Lower lobe of right lung (tissue), 2 donors: ENCODE measurements at regions not wholly inside any gene's neighbourhood (a gene's known extent, or its start where the extent isn't known, plus 50 kb on each side); places are given as distances from the start of the nearest gene placed in this dataset.

Experiments used
- ATAC-seq, 2 donors: fragments of 200-7000 bp; cut with Tn5 transposase; one replicate each; pipeline ENCODE4 v1.9.1; 2020 to 2022; ENCODE audit warnings: mild to moderate bottlenecking in 2 of 2, moderate library complexity in 2 of 2
- DNase-seq: peaks from one replicate; pipeline ENCODE4 v3.0.0-alpha.2; 2020
- H3K27ac ChIP-seq: fragments of 200-600 bp; one replicate; pipeline ENCODE4 v1.8.0; 2022
- H3K27me3 ChIP-seq: fragments of 200-600 bp; one replicate; pipeline ENCODE4 v1.8.0; 2022; ENCODE audit warnings: low read depth
- H3K36me3 ChIP-seq: fragments of 200-600 bp; one replicate; pipeline ENCODE4 v1.8.0; 2022; ENCODE audit warnings: mild to moderate bottlenecking
- H3K4me1 ChIP-seq: fragments of 200-600 bp; one replicate; pipeline ENCODE4 v1.8.0; 2022
- H3K4me3 ChIP-seq: fragments of 200-600 bp; one replicate; pipeline ENCODE4 v1.8.0; 2022; ENCODE audit warnings: mild to moderate bottlenecking
- H3K9me3 ChIP-seq: fragments of 200-600 bp; one replicate; pipeline ENCODE4 v1.8.0; 2022
- intact Hi-C: fragments of 100-400 bp; cut with DNase I; formaldehyde crosslinking; loops from one replicate; pipeline ENCODE4 v1.11.0; 2022
- TF ChIP-seq, protein P1 (sequence below): fragments of 200-600 bp; IDR thresholded peaks from one replicate; pipeline ENCODE4 v1.8.0; 2022; ENCODE audit warnings: antibody characterized with exemption, mild to moderate bottlenecking
- donor health status: DM: no; HTN: yes; CAD: no; lungs with severe emphysema.

GRCh38 chr18:27314996-27315395 is 129.9 kb upstream of the CHST9 start:
- Histone ChIP-seq H3K27me3 (no peaks in the 10 kb centered on the region), H3K27ac (no peak overlapping the region), H3K4me3 (no peak overlapping the region), H3K36me3 (no peaks in the 10 kb centered on the region), H3K9me3 (no peaks in the 10 kb centered on the region), H3K4me1 (no peaks in the 10 kb centered on the region)
- no peak for ATAC-seq
- TF ChIP-seq, protein P1, sequence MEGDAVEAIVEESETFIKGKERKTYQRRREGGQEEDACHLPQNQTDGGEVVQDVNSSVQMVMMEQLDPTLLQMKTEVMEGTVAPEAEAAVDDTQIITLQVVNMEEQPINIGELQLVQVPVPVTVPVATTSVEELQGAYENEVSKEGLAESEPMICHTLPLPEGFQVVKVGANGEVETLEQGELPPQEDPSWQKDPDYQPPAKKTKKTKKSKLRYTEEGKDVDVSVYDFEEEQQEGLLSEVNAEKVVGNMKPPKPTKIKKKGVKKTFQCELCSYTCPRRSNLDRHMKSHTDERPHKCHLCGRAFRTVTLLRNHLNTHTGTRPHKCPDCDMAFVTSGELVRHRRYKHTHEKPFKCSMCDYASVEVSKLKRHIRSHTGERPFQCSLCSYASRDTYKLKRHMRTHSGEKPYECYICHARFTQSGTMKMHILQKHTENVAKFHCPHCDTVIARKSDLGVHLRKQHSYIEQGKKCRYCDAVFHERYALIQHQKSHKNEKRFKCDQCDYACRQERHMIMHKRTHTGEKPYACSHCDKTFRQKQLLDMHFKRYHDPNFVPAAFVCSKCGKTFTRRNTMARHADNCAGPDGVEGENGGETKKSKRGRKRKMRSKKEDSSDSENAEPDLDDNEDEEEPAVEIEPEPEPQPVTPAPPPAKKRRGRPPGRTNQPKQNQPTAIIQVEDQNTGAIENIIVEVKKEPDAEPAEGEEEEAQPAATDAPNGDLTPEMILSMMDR, result no peak
- intact Hi-C loops, result no loop called here
- DNase-seq, result no peak

DNA sequence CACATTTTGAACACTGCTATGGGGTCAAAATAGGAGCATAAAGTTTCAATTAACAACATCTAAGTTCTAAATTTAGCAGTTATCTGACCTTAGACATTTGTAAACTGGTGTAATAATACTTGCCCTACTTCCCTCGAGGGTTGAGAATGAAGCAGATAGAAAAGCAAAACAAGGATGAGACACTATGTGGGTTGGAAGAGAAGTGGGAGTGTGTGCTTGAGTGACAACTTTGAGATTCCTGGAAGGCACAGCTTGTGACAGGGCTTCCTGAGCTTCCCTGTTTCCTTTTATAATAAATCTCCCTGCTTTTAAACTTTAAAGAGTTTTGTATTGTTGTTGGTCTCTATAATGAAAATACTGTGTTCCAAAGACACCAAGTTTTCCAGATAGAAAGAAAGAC is 128.6 kb upstream of the CHST9 start:
- H3K27me3 ChIP-seq, result no peaks in the 10 kb centered on the region
- no peak overlapping the region for H3K27ac ChIP-seq
- ATAC-seq (no peak), DNase-seq (no peak)
- no peaks in the 10 kb centered on the region for H3K9me3 ChIP-seq
- intact Hi-C loops, result no loop called here
- TF ChIP-seq, protein P1, result no peak
- H3K36me3 ChIP-seq, result no peaks in the 10 kb centered on the region
- H3K4me1 ChIP-seq, result no peaks in the 10 kb centered on the region
- H3K4me3 ChIP-seq, result no peak overlapping the region

DNA sequence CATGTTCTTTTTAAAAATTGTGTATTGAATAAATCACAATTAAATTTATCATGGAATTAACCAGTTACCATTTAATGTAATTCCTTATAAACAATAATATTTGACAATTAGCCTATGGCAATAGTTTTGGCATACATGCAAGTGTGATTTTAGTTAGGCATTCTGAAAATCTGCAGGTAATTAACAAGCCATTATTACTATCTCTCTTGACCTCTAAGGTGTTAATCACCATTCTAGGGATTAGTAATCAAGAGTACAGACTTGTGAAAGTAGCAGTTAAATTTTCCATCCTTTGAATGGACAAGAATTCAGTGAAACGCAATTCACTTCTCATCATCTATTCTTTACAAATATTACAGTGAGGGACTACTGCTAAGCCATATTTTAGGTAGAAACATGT is 127.7 kb upstream of the CHST9 start:
- no peak for DNase-seq
- intact Hi-C loops, result no loop called here
- no peaks in the 10 kb centered on the region for H3K27me3 ChIP-seq
- no peaks in the 10 kb centered on the region for H3K9me3 ChIP-seq
- TF ChIP-seq, protein P1, result no peak
- no peaks in the 10 kb centered on the region for H3K4me1 ChIP-seq
- H3K27ac ChIP-seq, result no peak overlapping the region
- H3K4me3 ChIP-seq, result no peak overlapping the region
- no peak for ATAC-seq
- H3K36me3 ChIP-seq, result no peaks in the 10 kb centered on the region

DNA sequence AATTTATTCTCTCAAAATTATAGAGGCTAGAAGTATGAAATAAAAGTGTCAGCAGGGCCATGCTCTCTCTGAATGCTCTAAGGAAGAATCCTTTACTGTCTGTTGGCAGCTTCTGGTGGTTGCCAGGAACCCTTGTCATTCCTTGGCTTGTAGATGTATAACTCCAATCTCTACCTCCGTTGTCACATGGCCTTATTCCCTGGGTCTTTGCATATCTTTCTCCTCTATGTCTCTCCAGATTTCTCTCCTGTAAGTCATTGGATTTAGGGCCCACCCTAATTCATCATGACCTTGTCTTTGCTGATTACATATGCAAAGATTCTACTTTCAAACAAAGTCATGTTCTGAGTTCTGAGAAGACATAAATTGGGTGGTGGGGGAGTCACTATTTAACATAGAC is 127.0 kb upstream of the CHST9 start:
- TF ChIP-seq, protein P1, result no peak
- intact Hi-C loops, result no loop called here
- no peak for DNase-seq
- no peak for ATAC-seq
- Histone ChIP-seq H3K4me3 (no peak overlapping the region), H3K27ac (no peak overlapping the region), H3K9me3 (no peaks in the 10 kb centered on the region), H3K27me3 (no peaks in the 10 kb centered on the region), H3K4me1 (no peaks in the 10 kb centered on the region), H3K36me3 (no peaks in the 10 kb centered on the region)

GRCh38 chr18:27311114-27311513 is 126.0 kb upstream of the CHST9 start:
- Histone ChIP-seq H3K4me1 (no peaks in the 10 kb centered on the region), H3K4me3 (no peak overlapping the region), H3K9me3 (no peaks in the 10 kb centered on the region), H3K27me3 (no peaks in the 10 kb centered on the region), H3K36me3 (no peaks in the 10 kb centered on the region), H3K27ac (no peak overlapping the region)
- TF ChIP-seq, protein P1, result no peak
- intact Hi-C loops, result no loop called here
- ATAC-seq, result no peak
- no peak for DNase-seq
